Osteoblast (primary cell): ENCODE measurements at regions not wholly inside any gene's neighbourhood (a gene's known extent, or its start where the extent isn't known, plus 50 kb on each side); places are given as distances from the start of the nearest gene placed in this dataset.
A peak's percentile ranks its signal among the peaks of the same experiment; 100 is the strongest.

Source experiments
- DNase-seq: peaks from one replicate; pipeline ENCODE4 v3.0.0; 2011; ENCODE audit warnings: low spot score, mixed read lengths; ENCODE audit not compliant: insufficient read length; ENCODE audit errors: missing footprints
- H2AFZ ChIP-seq: 2 replicates; pipeline ENCODE4 v1.6.0; 2011; ENCODE audit warnings: mild to moderate bottlenecking, low read length
- H3K27ac ChIP-seq: 2 replicates; pipeline ENCODE4 v1.5.1; 2011; ENCODE audit warnings: mild to moderate bottlenecking, low read depth, low read length, moderate library complexity
- H3K27me3 ChIP-seq: 2 replicates; pipeline ENCODE4 v1.6.0; 2012; ENCODE audit warnings: mild to moderate bottlenecking, control low read depth, inconsistent platforms, low read length, moderate library complexity; ENCODE audit not compliant: insufficient read depth
- H3K36me3 ChIP-seq: 2 replicates; pipeline ENCODE4 v1.5.1; 2011; ENCODE audit warnings: mild to moderate bottlenecking, low read length, control low read depth, moderate library complexity; ENCODE audit not compliant: insufficient read depth
- H3K4me1 ChIP-seq: 2 replicates; pipeline ENCODE4 v1.5.1; 2011; ENCODE audit warnings: mild to moderate bottlenecking, low read length, control low read depth, moderate library complexity; ENCODE audit not compliant: insufficient read depth
- H3K4me2 ChIP-seq: 2 replicates; pipeline ENCODE4 v1.6.0; 2011; ENCODE audit warnings: mild to moderate bottlenecking, low read length; ENCODE audit not compliant: insufficient read depth
- H3K4me3 ChIP-seq: fragments of 200-600 bp; sonication (generic); 3 replicates; pipeline ENCODE4 v1.5.1; 2012; ENCODE audit warnings: mild to moderate bottlenecking, low read length, inconsistent platforms; ENCODE audit not compliant: insufficient read depth
- H3K79me2 ChIP-seq: 2 replicates; pipeline ENCODE4 v1.6.0; 2012; ENCODE audit warnings: mild to moderate bottlenecking, low read length, control low read depth, inconsistent platforms; ENCODE audit not compliant: insufficient read depth
- H3K9me3 ChIP-seq: 2 replicates; pipeline ENCODE4 v1.5.1; 2011; ENCODE audit warnings: low read depth, low read length, control low read depth
- H4K20me1 ChIP-seq: 2 replicates; pipeline ENCODE4 v1.6.0; 2012; ENCODE audit warnings: mild to moderate bottlenecking, low read length, control low read depth; ENCODE audit not compliant: insufficient read depth
- CTCF ChIP-seq: IDR thresholded peaks from 2 replicates; pipeline ENCODE4 v1.5.1; 2011; ENCODE audit warnings: mild to moderate bottlenecking, low read depth, low read length, moderate library complexity; ENCODE audit errors: extremely low read depth

- DNase-seq = no peak
Measured at GRCh38 chr9:78682216-78682615, 385.3 kb downstream of the PSAT1 start.

GRCh38 chr9:78685471-78685870 is 388.5 kb downstream of the PSAT1 start:
- Histone ChIP-seq H3K27me3 (no peaks in the 10 kb centered on the region), H3K4me2 (no peak overlapping the region), H2AFZ (peak overlapping the region; percentile 41), H3K4me3 (no peak overlapping the region), H4K20me1 (no peaks in the 10 kb centered on the region), H3K9me3 (no peaks in the 10 kb centered on the region), H3K27ac (no peak overlapping the region), H3K79me2 (no peaks in the 10 kb centered on the region), H3K36me3 (no peaks in the 10 kb centered on the region), H3K4me1 (no peaks in the 10 kb centered on the region)
- TF ChIP-seq CTCF = no peak
- DNase-seq = no peak

More at GRCh38 chr9:78682216-78682615, 385.3 kb downstream of the PSAT1 start:
- Histone ChIP-seq H3K9me3 (no peaks in the 10 kb centered on the region), H3K36me3 (no peaks in the 10 kb centered on the region), H4K20me1 (no peaks in the 10 kb centered on the region), H3K27ac (no peak overlapping the region), H3K79me2 (no peaks in the 10 kb centered on the region), H3K4me1 (peaks cover under 1% of the 10 kb centered on the region), H2AFZ (peak overlapping the region; percentile 74), H3K4me2 (no peak overlapping the region), H3K27me3 (no peaks in the 10 kb centered on the region), H3K4me3 (no peak overlapping the region)
- no peak for TF ChIP-seq CTCF

GRCh38 chr9:78688796-78689195 is 391.9 kb downstream of the PSAT1 start:
- no peak for DNase-seq
- H3K9me3 ChIP-seq = no peaks in the 10 kb centered on the region
- H2AFZ ChIP-seq = no peak overlapping the region
- no peaks in the 10 kb centered on the region for H4K20me1 ChIP-seq
- H3K4me2 ChIP-seq = no peak overlapping the region
- H3K36me3 ChIP-seq = no peaks in the 10 kb centered on the region
- H3K4me3 ChIP-seq = no peak overlapping the region
- no peak overlapping the region for H3K27ac ChIP-seq
- TF ChIP-seq CTCF = no peak
- peaks cover 7% of the 10 kb centered on the region for H3K4me1 ChIP-seq
- H3K79me2 ChIP-seq = no peaks in the 10 kb centered on the region
- H3K27me3 ChIP-seq = no peaks in the 10 kb centered on the region

- no peak overlapping the region for H3K4me2 ChIP-seq
- H3K4me3 ChIP-seq = no peak overlapping the region
- peaks cover 7% of the 10 kb centered on the region for H3K4me1 ChIP-seq
- no peaks in the 10 kb centered on the region for H4K20me1 ChIP-seq
- TF ChIP-seq CTCF = no peak
- no peaks in the 10 kb centered on the region for H3K79me2 ChIP-seq
- no peaks in the 10 kb centered on the region for H3K9me3 ChIP-seq
- no peaks in the 10 kb centered on the region for H3K27me3 ChIP-seq
- no peaks in the 10 kb centered on the region for H3K36me3 ChIP-seq
- DNase-seq = peak; percentile 70
- H2AFZ ChIP-seq = no peak overlapping the region
- no peak overlapping the region for H3K27ac ChIP-seq
Measured at GRCh38 chr9:78691542-78691941, 394.6 kb downstream of the PSAT1 start.
